HG03520 (cell line): ENCODE measurements at regions not wholly inside any gene's neighbourhood (a gene's known extent, or its start where the extent isn't known, plus 50 kb on each side); places are given as distances from the start of the nearest gene placed in this dataset.
"Not testable (repeated sequence)": the region's sequence is repeated elsewhere in the genome, so short reads cannot be mapped to it uniquely, and the experiment has no call there.

ENCODE experiments used
- ATAC-seq: cut with Tn5 transposase; IDR thresholded peaks from one replicate; pipeline ENCODE4 v1.9.1; 2021; ENCODE audit warnings: mild to moderate bottlenecking, moderate library complexity; ENCODE audit not compliant: unreplicated experiment

DNA sequence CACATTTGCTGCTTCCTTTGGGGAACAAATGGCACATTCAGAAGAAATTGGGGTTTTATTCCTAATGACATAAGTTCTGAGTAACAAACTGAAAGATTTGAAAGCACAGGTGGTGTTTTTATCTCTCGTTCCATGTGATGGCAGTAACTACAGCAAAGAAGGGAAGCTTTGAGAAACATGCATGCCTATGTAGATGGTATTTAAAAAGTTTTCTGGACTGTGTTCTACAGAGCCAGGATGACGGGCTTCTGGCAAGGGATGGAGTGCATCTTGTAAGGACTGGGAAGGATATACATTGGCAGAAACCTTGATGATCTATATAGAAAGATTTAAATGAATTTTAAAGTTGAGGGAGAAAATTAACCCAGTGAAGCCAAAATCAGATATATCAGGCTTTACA, 362.2 kb upstream of the ROPN1 start:
- no peak for ATAC-seq

DNA sequence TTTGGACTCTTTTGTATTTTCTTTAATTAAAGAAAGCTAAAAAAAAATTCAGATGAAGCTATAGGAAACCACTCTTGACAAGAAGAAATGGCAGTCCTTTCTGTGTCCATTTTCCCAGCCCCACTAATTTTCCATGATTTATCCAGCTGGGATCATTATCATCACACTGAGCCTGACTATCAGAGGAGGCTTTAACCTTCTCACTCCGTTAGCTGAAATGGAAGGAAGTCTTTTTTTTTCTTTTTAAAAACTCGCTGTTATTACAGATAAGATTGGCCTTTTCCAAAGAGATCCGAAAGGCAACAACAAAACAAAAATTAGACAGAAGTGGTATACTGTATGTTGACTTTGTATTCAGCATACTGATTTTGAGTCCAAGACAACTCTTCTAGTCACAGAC, 366.2 kb upstream of the ROPN1 start:
- no peak for ATAC-seq

DNA sequence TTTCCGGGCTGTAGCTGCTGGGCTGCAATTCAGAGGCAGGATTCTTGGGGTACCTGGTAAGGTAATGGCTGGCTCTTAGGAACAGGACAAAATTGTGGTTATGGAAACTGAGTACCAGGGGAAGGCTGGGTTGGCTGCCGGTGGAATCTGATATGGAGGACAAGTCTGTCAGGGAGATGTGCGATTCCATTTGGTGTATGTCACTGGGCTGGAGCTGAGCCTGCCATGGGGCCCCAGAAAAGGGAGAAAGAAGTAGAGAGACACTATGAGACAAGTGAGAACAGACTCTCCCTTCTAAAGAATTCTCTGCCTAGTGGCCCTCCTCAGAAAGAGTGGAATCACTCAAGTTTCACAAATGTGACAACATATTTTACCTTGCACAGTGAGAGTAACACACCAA, 368.2 kb upstream of the ROPN1 start:
- no peak for ATAC-seq

DNA sequence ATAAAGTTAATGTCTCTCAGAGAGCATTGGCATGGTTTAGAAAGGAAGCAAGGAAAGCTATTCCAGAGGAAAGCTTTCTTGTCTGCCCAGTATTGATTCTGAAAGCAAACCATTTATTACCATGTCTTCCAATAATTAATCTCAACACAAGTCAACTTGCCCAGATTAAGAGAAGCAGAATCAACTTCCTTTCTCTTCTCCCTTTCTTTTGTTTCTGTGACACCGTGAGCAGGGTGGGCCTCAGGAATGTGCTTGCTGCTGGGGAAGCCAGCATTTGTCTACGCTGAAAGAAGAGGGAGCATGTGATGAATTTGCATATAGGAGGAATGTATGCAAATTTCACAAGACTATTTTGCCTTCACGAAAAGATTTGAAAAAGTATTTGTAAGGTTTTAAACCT, 368.6 kb upstream of the ROPN1 start:
- ATAC-seq: no peak

DNA sequence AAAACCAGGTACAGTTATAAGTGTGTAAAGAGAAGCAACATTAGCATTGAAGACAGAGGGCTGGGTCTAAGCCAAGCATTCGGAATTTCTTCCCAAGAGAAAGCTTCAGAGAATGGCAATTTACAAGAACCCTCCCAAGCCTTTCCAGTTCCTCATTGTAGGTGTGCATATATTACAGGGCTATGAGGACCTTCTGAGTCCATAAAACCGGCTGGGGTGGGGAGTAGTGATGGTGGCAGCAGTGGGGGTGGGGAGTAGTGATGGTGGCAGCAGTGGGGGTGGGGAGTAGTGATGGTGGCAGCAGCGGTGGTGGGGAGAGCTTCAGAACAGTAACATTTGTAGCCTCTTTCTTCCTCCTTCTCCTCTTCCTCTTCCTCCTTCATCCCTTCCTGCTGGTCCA, 368.7 kb upstream of the UMPS start:
- ATAC-seq: no peak

DNA sequence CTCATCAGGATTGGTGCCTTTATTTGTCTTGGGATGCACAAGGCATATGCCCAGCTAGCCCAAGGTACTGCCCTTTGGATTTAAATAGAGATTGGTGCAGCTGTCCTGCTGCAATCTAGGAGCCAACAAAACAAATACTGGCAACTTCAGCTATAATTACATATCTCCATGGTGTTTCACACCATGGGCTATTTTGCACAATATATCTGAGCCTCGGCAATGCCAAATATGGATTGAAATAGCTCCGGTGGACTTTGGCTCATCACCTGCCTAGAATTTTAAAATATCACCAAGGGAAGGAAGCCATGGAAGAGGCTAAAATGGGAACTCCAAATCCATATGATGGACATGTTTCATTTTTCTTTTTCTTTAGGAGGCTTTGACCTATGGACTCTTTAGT, 367.8 kb upstream of the UMPS start:
- ATAC-seq: no peak

DNA sequence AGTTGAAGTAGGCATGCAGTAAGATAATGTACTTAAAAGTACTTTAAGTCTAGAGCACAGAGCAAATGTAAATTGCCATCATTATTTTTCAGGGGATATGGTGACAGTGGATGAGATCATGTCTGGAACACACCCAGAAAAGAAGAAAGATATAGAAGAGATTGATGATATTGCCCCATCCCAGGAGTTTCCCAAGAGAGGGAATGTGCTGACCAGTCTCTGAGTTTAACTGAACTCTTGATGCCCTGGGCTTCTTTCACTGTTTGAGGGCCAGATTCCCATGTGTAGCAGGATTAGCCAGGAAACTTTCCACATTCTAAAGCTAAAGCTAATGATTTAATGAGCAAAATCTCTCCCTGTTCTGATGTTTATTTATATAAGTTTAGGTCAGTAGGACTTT, 366.8 kb upstream of the UMPS start:
- ATAC-seq: no peak

DNA sequence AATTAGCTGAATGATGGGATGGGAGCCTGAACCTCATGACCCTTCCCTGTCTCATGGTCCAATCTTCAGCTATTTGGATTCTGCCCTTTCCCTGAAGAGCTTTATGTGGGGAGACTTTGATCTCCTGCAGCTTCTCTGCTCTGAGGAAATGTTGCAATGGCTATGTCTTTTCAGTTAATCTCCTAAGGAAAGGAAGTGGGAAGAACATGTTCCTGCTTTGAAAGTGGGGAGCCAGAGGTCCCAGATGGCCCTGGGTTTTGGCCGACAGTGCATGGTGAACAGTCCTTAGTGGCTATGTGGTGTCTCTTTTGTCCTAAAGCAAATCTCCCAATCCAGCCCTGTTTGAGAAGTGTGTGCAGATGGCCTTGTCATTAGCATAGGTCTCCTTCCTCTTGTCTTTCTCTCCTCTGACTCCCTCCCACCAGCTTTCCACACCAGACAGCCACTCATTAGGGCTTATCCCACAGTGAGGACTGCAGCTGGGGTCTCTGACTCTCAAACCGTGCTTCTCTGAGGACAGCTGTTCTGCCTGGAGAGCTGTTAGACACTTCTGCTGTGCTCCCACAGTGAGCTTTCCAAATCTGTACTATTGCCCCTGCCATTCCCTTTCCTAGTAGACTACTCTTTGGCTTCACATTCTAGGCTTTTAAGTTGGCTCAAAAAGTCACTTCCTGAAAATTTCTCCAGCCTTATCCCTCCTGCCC, 365.8 kb upstream of the UMPS start:
- no peak for ATAC-seq

DNA sequence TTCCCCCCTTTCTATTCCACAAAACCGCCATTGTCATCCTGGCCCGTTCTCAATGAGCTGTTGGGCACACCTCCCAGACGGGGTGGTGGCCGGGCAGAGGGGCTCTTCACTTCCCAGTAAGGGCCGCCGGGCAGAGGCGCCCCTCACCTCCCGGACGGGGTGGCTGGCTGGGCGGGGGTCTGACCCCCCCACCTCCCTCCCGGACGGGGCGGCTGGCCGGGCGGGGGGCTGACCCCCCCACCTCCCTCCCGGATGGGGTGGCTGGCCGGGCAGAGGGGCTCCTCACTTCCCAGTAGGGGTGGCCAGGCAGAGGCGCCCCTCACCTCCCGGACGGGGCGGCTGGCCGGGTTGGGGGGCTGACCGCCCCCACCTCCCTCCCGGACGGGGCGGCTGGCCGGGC, 363.6 kb upstream of the UMPS start:
- not testable (repeated sequence) for ATAC-seq

DNA sequence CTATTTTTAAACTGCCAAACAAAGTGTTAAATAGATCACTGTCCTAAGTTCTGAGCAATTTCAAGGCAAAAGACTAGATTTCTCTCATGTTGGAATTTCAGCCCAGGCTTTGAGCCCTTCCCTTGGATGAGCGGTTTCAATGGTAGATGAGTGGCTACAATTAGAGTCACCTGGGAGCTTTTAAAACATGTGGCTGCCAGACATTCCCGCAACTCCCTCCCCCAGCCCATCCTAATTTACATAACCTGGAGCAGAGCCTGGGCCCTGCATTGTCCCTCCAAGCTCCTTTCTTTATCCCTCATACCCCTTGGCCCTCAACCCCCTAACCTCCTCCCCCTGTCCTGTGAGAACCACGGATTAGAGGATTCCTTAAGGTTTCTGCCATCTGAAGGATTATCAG, 357.5 kb upstream of the UMPS start:
- no peak for ATAC-seq

DNA sequence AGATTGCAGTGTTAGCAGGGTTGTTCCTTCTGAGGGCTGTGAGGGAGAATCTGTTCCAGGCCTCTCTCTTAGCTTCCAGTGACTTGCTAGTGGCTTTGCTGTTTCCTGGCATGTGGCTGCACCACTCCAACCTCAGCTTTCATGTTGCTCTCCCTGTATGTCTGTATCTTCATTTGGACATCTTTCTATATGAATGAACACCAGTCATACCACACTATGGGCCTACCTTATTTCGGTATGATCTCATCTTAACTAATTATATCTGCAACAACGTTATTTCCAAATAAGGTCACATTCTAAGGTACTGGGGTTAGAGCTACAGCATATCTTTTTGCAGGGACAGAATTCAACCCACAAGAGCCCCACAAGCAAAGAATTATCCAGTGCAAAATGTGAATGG, 356.7 kb upstream of the UMPS start:
- peak; percentile 48 for ATAC-seq

DNA sequence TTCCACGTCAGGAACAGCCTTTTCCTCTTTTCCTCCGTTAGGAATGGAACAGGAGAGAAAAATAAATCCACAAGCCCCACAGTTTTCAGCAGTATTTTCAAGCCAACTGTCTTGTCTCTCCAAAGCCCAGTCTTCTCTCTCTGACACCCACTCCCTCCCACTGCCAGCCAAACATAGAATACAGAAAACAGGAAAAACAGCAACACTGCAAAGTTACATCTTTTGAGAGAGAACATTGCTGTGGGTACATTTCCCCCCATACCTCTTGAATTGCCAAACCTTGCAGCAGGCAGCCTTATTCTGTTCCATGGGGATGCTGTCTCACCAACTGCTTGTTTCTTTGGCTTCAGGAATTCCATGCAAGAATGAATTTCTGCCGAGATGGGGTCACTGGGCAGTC, 355.7 kb upstream of the UMPS start:
- ATAC-seq: no peak

DNA sequence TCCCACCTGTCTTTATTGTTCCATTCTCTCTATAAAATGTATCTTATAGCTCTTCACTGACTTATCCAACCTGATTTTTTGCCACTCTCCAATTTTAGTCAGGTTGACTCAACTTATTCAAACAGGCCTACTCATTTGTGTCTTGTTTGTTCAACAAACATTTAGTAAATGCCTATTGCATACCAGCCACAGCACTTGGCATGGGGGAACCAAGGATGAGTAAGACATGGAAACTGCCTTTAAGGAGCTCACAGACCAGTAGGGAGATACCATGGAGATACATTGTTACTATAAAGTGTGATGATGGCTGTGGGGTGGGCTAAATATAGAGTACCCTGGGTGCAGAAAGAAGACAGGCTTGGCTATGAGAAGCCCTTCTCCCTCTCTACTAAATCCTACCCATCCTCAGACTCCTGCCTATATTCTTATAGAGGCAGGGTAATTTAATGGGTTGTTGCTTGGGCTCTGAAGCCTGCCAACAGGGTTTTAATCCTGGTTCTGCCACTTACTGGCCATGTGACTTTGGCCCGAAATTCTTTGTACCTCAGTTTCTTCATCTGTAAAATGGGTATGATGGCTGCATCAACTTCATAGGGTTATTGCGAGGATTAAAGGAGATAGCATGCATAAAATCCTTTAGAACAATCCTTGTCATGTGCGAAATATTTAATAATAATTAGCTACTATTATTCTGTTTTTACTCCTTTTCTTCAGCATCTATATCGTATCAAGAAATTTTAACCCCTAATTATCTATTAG, 348.5 kb upstream of the UMPS start:
- ATAC-seq: no peak

DNA sequence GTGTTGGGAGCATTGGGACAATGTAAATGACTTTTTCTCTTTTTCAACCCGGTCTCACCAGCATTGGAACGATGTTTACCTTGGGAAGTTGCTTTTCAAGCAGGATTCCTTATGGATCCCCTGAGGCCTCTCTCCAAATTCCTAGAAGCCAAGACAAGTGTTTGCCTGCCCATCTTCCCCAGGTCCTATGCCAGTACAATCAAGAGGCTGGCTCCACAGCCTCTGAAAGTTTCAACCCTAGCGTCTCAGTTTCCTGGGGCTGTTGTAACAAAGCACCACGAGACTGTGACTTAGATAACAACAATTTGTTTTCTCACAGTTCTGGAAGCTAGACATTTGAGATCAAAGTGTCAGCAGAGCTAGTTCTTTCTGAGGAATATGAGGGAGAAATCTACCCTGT, 347.2 kb upstream of the UMPS start:
- ATAC-seq: no peak

DNA sequence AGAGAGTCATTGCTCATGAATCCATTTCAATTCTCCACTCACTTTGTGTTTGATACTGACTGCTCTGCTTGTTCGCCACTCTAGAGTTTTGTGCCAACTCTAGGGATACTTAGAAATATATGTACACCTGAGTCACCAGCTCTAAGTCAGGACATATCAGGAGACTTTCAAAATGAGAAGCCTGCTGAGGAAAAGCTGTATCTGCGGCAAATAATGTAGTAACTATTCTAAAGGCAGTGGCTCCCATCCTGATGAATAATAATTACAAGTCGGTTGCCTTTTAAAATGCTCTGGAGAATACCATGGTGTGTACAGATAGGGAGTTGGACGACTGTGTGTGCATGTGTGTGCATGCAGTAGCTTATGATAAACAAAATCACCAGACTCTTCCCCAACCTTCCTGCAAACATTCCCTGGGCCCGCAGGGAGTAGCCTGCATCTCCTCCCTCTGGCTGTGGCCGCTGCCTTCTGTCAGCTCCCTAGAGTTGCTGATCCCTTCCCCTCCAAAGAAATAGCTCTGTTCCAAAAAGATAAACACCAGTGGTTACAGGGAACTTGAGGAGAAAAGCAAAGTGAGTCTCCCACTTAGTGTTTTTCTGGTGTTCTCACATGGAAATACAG, 346.3 kb upstream of the UMPS start:
- ATAC-seq: no peak

DNA sequence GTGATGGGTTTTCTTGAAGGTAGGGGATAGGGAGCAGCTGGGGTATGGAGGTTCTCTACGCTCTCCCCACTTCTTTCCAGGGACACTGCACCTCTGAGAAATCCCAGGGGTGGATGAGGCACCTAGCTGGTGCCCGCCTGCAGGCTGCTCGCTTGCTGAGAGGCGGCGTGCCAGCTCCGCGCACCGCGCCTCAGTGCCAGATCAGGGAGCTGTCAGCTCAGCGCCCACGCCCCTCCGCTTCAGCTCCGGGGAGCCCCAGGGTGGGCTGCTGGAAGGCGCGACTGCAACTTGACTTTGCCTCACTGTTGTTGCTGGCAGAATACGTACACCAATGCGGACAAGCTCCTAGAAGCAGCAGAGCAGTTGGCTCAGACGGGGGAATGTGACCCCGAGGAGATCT, 345.7 kb upstream of the UMPS start:
- no peak for ATAC-seq

DNA sequence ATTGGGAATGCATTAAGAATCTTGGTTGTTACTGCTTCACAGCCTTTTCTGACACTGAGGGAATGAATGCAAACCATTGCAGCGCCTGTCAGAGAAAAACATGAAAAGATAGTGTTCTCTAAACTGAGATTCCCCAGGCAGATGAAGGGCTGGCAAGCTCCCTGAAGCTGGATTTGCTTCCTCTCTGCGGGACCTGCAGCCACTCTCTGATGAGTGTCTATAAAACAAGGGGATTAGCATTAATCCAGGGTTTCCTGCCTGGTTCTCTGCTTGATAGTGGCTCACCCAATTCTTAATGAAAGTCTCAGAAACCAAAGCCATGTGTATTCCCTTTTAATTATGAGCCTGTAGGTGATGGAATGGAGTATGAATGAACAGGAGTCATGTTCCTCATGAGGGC, 344.3 kb upstream of the UMPS start:
- no peak for ATAC-seq

DNA sequence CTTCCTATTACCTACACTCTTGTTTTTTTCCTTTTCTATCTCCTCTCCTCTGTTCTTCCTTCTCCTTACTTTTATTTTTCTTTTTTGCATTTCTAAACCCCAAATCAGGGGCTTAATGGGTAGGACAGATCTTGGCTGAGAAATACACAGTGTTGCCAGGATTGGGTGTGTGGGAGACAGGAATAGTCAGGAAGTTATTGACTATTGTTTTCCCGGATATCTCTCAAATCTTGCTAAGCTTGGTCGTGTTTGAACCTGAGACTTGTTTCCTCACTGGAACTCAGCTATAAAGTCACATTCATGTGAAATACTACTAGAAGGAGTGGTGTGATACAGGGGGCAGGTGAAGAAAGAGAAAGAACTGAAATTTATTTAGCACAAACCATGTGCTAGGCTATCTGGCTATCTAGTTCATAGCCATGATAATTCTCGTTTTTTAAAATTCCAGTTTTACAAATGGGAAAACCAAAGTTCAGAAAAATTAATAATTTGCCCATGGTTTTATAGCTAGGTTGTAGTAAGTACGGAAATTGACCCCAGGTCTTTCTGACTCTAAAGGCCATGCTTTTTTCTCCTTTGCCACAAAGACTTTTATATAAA, 343.2 kb upstream of the UMPS start:
- no peak for ATAC-seq

DNA sequence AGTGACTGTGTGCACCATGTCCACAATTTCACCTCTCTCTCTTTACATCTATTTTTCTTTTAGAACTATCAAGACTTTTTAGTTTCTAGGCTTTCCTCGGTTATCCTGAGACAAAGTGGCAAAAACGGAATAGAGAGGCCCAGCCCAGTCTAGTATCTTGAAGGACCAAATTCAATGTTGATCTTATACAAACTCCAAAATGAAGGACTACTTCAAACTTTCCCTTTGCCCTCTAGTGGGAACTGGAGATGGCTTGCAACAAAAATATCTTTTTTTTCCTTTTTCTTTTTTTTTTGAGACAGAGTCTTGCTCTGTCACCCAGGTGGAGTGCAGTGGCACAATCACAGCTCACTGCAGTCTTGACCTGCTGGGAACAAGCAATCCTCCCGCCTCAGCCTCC, 338.5 kb upstream of the UMPS start:
- ATAC-seq: no peak

DNA sequence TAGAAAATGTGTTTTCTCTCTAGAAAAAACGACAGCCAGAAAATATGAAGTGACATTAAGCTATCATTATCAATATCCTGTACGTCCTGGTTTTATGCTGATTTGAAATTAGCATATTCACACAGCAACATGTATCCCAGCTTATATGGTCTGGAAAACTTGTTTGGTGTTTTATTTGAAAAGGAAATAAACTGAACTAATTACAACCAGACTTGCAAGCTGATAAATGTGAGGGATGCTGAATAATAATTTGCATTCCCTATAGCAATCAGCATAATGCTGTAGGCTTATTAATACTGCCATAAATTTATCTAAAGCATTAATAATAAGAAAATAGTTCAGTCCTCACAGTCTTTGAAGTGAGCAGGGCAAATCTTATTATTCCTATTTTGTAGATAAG, 336.9 kb upstream of the UMPS start:
- ATAC-seq: no peak

DNA sequence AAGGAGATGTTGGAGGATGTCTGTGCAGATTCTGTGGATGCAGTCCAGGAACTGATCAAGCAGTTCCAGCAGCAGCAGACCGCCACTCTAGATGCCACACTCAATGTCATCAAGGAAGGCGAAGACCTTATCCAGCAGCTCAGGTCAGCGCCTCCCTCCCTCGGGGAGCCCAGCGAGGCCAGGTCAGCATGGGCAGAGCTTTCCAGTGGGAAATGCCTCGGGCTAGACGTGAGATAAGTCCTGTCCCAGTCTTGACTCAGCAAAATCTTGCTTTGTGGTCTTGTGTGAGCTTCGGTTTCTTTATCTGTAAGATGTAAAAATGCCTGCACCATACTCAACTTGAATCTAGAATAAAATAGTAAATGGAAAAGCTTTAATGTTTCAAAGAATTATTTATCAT, 335.1 kb upstream of the UMPS start:
- no peak for ATAC-seq
